ENCODE measurements at regions not wholly inside any gene's neighbourhood (a gene's known extent, or its start where the extent isn't known, plus 50 kb on each side); places are given as distances from the start of the nearest gene placed in this dataset.

DNA sequence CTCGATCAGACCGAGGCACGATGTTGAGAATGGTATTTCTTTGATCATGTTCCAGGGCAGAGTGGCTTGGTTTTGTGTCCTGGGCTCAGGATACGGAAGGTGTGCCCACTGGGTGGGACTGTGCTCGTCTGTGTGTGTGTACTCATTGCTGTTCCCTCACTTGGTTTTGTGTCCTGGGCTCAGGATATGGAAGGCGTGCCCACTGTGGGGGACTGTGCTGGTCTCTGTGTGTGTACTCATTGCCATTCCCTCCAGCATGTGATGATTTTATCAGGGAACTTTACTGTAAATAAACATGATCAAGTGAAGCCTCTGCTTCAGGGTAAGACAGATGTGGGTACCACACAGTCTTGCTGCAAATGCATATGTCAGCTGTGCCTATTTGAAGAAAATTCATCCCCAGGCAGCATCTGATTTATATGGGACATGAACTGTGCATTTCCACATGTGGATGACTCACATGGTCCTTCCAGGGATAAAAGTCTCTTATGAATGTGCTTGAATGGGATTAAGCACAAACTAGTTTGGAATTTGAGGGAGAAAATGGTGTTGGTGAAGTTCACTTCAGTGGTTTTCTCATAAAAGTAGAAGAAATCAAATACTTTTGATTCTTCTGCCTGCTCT, 274.3 kb downstream of the QKI start:
- TF ChIP-seq, protein P1, sequence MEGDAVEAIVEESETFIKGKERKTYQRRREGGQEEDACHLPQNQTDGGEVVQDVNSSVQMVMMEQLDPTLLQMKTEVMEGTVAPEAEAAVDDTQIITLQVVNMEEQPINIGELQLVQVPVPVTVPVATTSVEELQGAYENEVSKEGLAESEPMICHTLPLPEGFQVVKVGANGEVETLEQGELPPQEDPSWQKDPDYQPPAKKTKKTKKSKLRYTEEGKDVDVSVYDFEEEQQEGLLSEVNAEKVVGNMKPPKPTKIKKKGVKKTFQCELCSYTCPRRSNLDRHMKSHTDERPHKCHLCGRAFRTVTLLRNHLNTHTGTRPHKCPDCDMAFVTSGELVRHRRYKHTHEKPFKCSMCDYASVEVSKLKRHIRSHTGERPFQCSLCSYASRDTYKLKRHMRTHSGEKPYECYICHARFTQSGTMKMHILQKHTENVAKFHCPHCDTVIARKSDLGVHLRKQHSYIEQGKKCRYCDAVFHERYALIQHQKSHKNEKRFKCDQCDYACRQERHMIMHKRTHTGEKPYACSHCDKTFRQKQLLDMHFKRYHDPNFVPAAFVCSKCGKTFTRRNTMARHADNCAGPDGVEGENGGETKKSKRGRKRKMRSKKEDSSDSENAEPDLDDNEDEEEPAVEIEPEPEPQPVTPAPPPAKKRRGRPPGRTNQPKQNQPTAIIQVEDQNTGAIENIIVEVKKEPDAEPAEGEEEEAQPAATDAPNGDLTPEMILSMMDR (IDR thresholded peaks at IDR 0.05; ENCODE audit: insufficient read depth, low read depth, low read length): no peak
- no peak for TF ChIP-seq EZH2 (IDR thresholded peaks at IDR 0.05; ENCODE audit: insufficient read depth, low read length)
